ENCODE measurements at regions not wholly inside any gene's neighbourhood (a gene's known extent, or its start where the extent isn't known, plus 50 kb on each side); places are given as distances from the start of the nearest gene placed in this dataset.
A peak's percentile ranks its signal among the peaks of the same experiment; 100 is the strongest.

GRCh38 chr3:164526250-164526649 lies 552.0 kb downstream of the SI start:
- no peaks in the 10 kb centered on the region for H3K36me3 ChIP-seq (ENCODE audit: control insufficient read depth, insufficient read depth, low read length)
- no peak overlapping the region for H3K23ac ChIP-seq (ENCODE audit: low read length)
- no peak overlapping the region for H2BK5ac ChIP-seq (ENCODE audit: low read length)
- no peak overlapping the region for H2AK5ac ChIP-seq (ENCODE audit: low read length)
- H3K27ac ChIP-seq (ENCODE audit: low read depth, low read length) = no peak overlapping the region
- no peak overlapping the region for H3K4ac ChIP-seq (ENCODE audit: low read depth, low read length)
- H3K56ac ChIP-seq (ENCODE audit: low read length) = no peak overlapping the region
- no peak overlapping the region for H3K18ac ChIP-seq (ENCODE audit: low read length)
- no peak for DNase-seq
- no peak overlapping the region for H2BK15ac ChIP-seq (replicated peaks; ENCODE audit: low read depth)
- no peaks in the 10 kb centered on the region for H3K79me2 ChIP-seq (ENCODE audit: control insufficient read depth, insufficient read depth, low read length)
- no peaks in the 10 kb centered on the region for H3K79me1 ChIP-seq (ENCODE audit: low read length)
- H3K9ac ChIP-seq (ENCODE audit: low read length) = no peak overlapping the region
- no CpG with 5 or more reads among the region's 2 CpGs for WGBS (ENCODE audit: extremely low coverage, insufficient coverage, low lambda C conversion rate)
- no peak overlapping the region for H3K4me2 ChIP-seq (ENCODE audit: low read length)
- H3K4me1 ChIP-seq (ENCODE audit: control insufficient read depth, low read depth, low read length) = no peaks in the 10 kb centered on the region
- no peak overlapping the region for H4K8ac ChIP-seq (ENCODE audit: low read depth, low read length)
- H3K4me3 ChIP-seq (ENCODE audit: low read length) = no peak overlapping the region
- H3K27me3 ChIP-seq (ENCODE audit: insufficient read depth, low read length, poor library complexity) = no peaks in the 10 kb centered on the region
- no peak overlapping the region for H4K5ac ChIP-seq (ENCODE audit: low read length)
- H2BK120ac ChIP-seq (ENCODE audit: low read depth, low read length) = no peak overlapping the region

DNA sequence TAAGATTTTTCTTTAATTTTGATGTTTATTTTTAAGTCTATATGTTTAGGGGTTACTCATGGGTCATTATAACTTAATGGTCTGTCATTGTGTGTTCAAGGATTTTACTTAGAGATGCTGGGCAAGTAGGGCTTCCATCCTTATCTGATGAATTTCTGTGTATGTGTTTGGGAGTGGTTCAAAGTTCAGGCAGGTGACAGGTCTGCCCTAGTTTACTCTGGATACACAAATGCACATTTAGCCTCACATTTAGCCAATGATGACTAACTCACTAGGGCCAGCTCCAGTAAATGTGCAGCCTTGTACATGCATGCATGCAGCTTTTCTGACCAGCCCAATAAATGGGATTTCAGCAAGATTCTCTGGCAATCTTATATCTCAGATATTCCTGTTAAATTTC lies 554.1 kb downstream of the SI start:
- Histone ChIP-seq H4K5ac (ENCODE audit: low read length) (no peak overlapping the region), H3K79me1 (ENCODE audit: low read length) (no peaks in the 10 kb centered on the region), H3K36me3 (ENCODE audit: control insufficient read depth, insufficient read depth, low read length) (no peaks in the 10 kb centered on the region), H2BK120ac (ENCODE audit: low read depth, low read length) (no peak overlapping the region), H3K4me2 (ENCODE audit: low read length) (no peak overlapping the region), H3K27me3 (ENCODE audit: insufficient read depth, low read length, poor library complexity) (no peaks in the 10 kb centered on the region), H3K18ac (ENCODE audit: low read length) (no peak overlapping the region), H3K79me2 (ENCODE audit: control insufficient read depth, insufficient read depth, low read length) (no peaks in the 10 kb centered on the region), H3K23ac (ENCODE audit: low read length) (no peak overlapping the region), H3K4me3 (ENCODE audit: low read length) (no peak overlapping the region), H2BK5ac (ENCODE audit: low read length) (no peak overlapping the region), H2BK15ac (replicated peaks; ENCODE audit: low read depth) (no peak overlapping the region), H3K27ac (ENCODE audit: low read depth, low read length) (no peak overlapping the region), H4K8ac (ENCODE audit: low read depth, low read length) (no peak overlapping the region), H3K56ac (ENCODE audit: low read length) (no peak overlapping the region), H2AK5ac (ENCODE audit: low read length) (no peak overlapping the region), H3K9ac (ENCODE audit: low read length) (no peak overlapping the region), H3K4me1 (ENCODE audit: control insufficient read depth, low read depth, low read length) (no peaks in the 10 kb centered on the region), H3K4ac (ENCODE audit: low read depth, low read length) (no peak overlapping the region)
- DNase-seq = no peak

DNA sequence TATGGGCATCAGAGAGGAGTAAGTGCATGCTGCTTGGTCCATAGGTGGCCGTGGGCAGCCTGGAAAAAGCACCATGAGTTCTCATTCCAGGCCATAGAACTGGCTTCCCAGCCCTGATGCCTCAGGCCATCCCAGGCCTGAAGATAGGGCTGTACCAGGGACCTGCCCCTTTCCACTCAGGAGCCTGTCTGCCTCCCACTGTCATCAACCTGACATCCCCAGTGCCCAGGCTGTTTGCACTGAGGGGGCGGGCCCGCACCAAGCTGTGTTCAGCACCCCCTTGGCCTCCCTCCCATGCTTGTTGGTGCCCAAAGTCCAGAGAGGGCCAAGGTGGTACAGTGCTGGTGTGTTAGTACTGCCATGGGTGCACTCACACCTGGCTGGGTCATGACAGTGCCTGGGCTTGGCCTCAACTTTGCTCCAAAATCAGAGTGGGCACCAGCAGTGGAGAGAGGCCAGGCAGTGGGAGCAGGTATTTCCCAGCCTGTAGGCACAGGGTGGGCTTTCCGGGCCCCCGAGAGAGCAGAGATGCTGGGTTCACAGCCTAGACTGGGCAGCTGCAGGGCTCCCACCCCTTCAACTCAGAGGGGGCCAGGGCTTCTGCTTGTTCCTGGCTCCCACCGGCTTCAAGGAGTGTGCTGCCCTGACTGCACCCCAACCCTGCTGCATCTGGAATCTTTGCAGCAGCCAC lies 556.1 kb downstream of the SI start:
- Histone ChIP-seq H3K36me3 (ENCODE audit: control insufficient read depth, insufficient read depth, low read length) (no peaks in the 10 kb centered on the region), H3K9ac (ENCODE audit: low read length) (no peak overlapping the region), H3K4me3 (ENCODE audit: low read length) (no peak overlapping the region), H4K8ac (ENCODE audit: low read depth, low read length) (no peak overlapping the region), H2BK15ac (replicated peaks; ENCODE audit: low read depth) (no peak overlapping the region), H3K18ac (ENCODE audit: low read length) (no peak overlapping the region), H2BK5ac (ENCODE audit: low read length) (no peak overlapping the region), H3K79me2 (ENCODE audit: control insufficient read depth, insufficient read depth, low read length) (no peaks in the 10 kb centered on the region), H2BK120ac (ENCODE audit: low read depth, low read length) (no peak overlapping the region), H3K79me1 (ENCODE audit: low read length) (no peaks in the 10 kb centered on the region), H3K4me2 (ENCODE audit: low read length) (no peak overlapping the region), H3K4me1 (ENCODE audit: control insufficient read depth, low read depth, low read length) (no peaks in the 10 kb centered on the region), H2AK5ac (ENCODE audit: low read length) (no peak overlapping the region), H3K23ac (ENCODE audit: low read length) (no peak overlapping the region), H3K27ac (ENCODE audit: low read depth, low read length) (no peak overlapping the region), H3K27me3 (ENCODE audit: insufficient read depth, low read length, poor library complexity) (no peaks in the 10 kb centered on the region), H4K5ac (ENCODE audit: low read length) (no peak overlapping the region), H3K56ac (ENCODE audit: low read length) (no peak overlapping the region), H3K4ac (ENCODE audit: low read depth, low read length) (no peak overlapping the region)
- DNase-seq = no peak
- WGBS (ENCODE audit: extremely low coverage, insufficient coverage, low lambda C conversion rate) = no CpG with 5 or more reads among the region's 6 CpGs

GRCh38 chr3:164521644-164522043 lies 556.7 kb downstream of the SI start:
- Histone ChIP-seq H3K4ac (ENCODE audit: low read depth, low read length) (no peak overlapping the region), H4K8ac (ENCODE audit: low read depth, low read length) (no peak overlapping the region), H3K4me3 (ENCODE audit: low read length) (no peak overlapping the region), H2AK5ac (ENCODE audit: low read length) (no peak overlapping the region), H3K4me1 (ENCODE audit: control insufficient read depth, low read depth, low read length) (no peaks in the 10 kb centered on the region), H3K36me3 (ENCODE audit: control insufficient read depth, insufficient read depth, low read length) (no peaks in the 10 kb centered on the region), H3K27me3 (ENCODE audit: insufficient read depth, low read length, poor library complexity) (no peaks in the 10 kb centered on the region), H2BK15ac (replicated peaks; ENCODE audit: low read depth) (no peak overlapping the region), H3K23ac (ENCODE audit: low read length) (no peak overlapping the region), H3K9ac (ENCODE audit: low read length) (no peak overlapping the region), H2BK5ac (ENCODE audit: low read length) (no peak overlapping the region), H3K18ac (ENCODE audit: low read length) (no peak overlapping the region), H3K79me2 (ENCODE audit: control insufficient read depth, insufficient read depth, low read length) (no peaks in the 10 kb centered on the region), H3K4me2 (ENCODE audit: low read length) (no peak overlapping the region), H2BK120ac (ENCODE audit: low read depth, low read length) (no peak overlapping the region), H3K27ac (ENCODE audit: low read depth, low read length) (no peak overlapping the region), H4K5ac (ENCODE audit: low read length) (no peak overlapping the region), H3K79me1 (ENCODE audit: low read length) (no peaks in the 10 kb centered on the region), H3K56ac (ENCODE audit: low read length) (no peak overlapping the region)
- WGBS (ENCODE audit: extremely low coverage, insufficient coverage, low lambda C conversion rate) = no CpG with 5 or more reads among the region's 2 CpGs
- peak; percentile 1 for DNase-seq

DNA sequence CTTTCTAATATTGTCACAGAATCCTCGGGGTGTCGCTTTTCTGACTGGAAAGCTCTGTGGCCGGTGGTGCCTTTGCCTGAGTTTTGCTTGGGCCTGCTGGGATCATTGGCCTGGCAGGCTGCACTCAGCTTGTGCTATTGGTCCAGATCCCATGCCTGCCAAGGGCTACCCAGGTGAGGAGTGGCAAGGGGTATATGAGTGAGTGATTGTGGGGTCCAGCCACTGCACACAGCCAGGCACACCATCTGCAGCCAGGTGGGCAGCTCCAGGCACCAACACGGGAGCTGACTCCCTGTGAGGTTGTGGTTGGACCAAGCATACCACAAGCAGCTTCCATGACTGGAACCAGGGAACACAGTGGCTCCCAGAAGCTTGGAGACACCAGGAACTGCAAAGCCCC lies 557.2 kb downstream of the SI start:
- H3K23ac ChIP-seq (ENCODE audit: low read length) = no peak overlapping the region
- H2AK5ac ChIP-seq (ENCODE audit: low read length) = no peak overlapping the region
- no peak overlapping the region for H3K56ac ChIP-seq (ENCODE audit: low read length)
- H3K4me1 ChIP-seq (ENCODE audit: control insufficient read depth, low read depth, low read length) = no peaks in the 10 kb centered on the region
- H2BK5ac ChIP-seq (ENCODE audit: low read length) = no peak overlapping the region
- no peaks in the 10 kb centered on the region for H3K79me2 ChIP-seq (ENCODE audit: control insufficient read depth, insufficient read depth, low read length)
- H3K4me3 ChIP-seq (ENCODE audit: low read length) = no peak overlapping the region
- no peak overlapping the region for H2BK15ac ChIP-seq (replicated peaks; ENCODE audit: low read depth)
- H3K4ac ChIP-seq (ENCODE audit: low read depth, low read length) = no peak overlapping the region
- no peak overlapping the region for H4K5ac ChIP-seq (ENCODE audit: low read length)
- DNase-seq = no peak
- H2BK120ac ChIP-seq (ENCODE audit: low read depth, low read length) = no peak overlapping the region
- no peaks in the 10 kb centered on the region for H3K36me3 ChIP-seq (ENCODE audit: control insufficient read depth, insufficient read depth, low read length)
- no peaks in the 10 kb centered on the region for H3K79me1 ChIP-seq (ENCODE audit: low read length)
- H3K27me3 ChIP-seq (ENCODE audit: insufficient read depth, low read length, poor library complexity) = no peaks in the 10 kb centered on the region
- H3K18ac ChIP-seq (ENCODE audit: low read length) = no peak overlapping the region
- H3K4me2 ChIP-seq (ENCODE audit: low read length) = no peak overlapping the region
- H3K27ac ChIP-seq (ENCODE audit: low read depth, low read length) = no peak overlapping the region
- no peak overlapping the region for H3K9ac ChIP-seq (ENCODE audit: low read length)
- no CpG with 5 or more reads among the region's 4 CpGs for WGBS (ENCODE audit: extremely low coverage, insufficient coverage, low lambda C conversion rate)
- no peak overlapping the region for H4K8ac ChIP-seq (ENCODE audit: low read depth, low read length)

- Histone ChIP-seq H2AK5ac (ENCODE audit: low read length) (no peak overlapping the region), H4K5ac (ENCODE audit: low read length) (no peak overlapping the region), H3K27ac (ENCODE audit: low read depth, low read length) (no peak overlapping the region), H3K36me3 (ENCODE audit: control insufficient read depth, insufficient read depth, low read length) (no peaks in the 10 kb centered on the region), H3K9ac (ENCODE audit: low read length) (no peak overlapping the region), H2BK120ac (ENCODE audit: low read depth, low read length) (no peak overlapping the region), H4K8ac (ENCODE audit: low read depth, low read length) (no peak overlapping the region), H3K79me1 (ENCODE audit: low read length) (no peaks in the 10 kb centered on the region), H2BK15ac (replicated peaks; ENCODE audit: low read depth) (no peak overlapping the region), H3K27me3 (ENCODE audit: insufficient read depth, low read length, poor library complexity) (no peaks in the 10 kb centered on the region), H3K4me1 (ENCODE audit: control insufficient read depth, low read depth, low read length) (no peaks in the 10 kb centered on the region), H2BK5ac (ENCODE audit: low read length) (no peak overlapping the region), H3K4ac (ENCODE audit: low read depth, low read length) (no peak overlapping the region), H3K4me3 (ENCODE audit: low read length) (no peak overlapping the region), H3K4me2 (ENCODE audit: low read length) (no peak overlapping the region), H3K18ac (ENCODE audit: low read length) (no peak overlapping the region), H3K56ac (ENCODE audit: low read length) (no peak overlapping the region), H3K79me2 (ENCODE audit: control insufficient read depth, insufficient read depth, low read length) (no peaks in the 10 kb centered on the region), H3K23ac (ENCODE audit: low read length) (no peak overlapping the region)
- no CpG with 5 or more reads among the region's 5 CpGs for WGBS (ENCODE audit: extremely low coverage, insufficient coverage, low lambda C conversion rate)
- no peak for DNase-seq
Observed at GRCh38 chr3:164515256-164515655, 563.0 kb downstream of the SI start.

Measured in mesendoderm (in vitro differentiated cells).